Cerebellar nuclear complex (tissue), 1 donor: ENCODE measurements at regions not wholly inside any gene's neighbourhood (a gene's known extent, or its start where the extent isn't known, plus 50 kb on each side); places are given as distances from the start of the nearest gene placed in this dataset.

Experiments used
- DNase-seq, 2 experiments: peaks; one replicate each; lab custom pipeline; 2025; lab: John Stamatoyannopoulos, UW

- DNase-seq: no peak
Observed at GRCh38 chr5:96340357-96340756, 92.7 kb downstream of the PCSK1 start.

- DNase-seq: no peak
Observed at GRCh38 chr5:96339862-96340261, 93.2 kb downstream of the PCSK1 start.

DNA sequence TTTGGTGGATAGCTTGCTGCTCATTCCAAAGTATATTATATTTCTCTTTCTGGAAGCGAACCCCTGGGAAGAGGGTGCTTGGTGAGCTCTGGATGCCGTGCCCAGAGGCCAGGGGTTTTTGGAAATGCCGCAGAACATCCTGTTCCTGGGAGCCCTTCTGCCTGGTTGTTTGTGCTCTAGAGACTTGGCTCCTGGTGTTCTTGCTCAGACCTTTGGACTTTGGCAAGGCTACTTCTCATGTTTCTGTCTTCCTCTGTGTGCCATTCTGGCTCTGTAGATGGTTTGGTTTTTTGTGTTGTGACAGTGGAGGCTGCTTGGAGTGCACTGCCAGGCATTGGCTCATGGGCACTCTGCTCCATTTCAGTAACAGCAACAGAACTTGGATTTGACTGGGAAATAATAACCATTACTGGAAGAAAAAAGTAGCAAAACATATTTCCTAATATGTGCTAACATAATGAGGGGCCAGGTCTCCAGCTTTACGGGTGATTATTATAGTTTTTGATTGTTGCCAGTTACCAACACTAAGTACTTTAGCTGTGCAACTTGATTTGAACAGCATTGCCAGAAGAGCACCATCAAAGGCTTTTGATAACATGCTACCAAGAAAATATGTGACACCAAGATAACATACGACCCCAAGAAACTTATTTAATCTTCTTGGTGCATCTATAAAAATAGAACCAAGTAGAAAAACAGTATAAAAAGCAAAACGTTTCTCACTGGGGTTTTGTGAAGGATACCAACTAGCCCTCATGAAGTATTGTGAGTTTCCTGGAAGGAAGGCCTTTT, 94.2 kb downstream of the PCSK1 start:
- no peak for DNase-seq

DNA sequence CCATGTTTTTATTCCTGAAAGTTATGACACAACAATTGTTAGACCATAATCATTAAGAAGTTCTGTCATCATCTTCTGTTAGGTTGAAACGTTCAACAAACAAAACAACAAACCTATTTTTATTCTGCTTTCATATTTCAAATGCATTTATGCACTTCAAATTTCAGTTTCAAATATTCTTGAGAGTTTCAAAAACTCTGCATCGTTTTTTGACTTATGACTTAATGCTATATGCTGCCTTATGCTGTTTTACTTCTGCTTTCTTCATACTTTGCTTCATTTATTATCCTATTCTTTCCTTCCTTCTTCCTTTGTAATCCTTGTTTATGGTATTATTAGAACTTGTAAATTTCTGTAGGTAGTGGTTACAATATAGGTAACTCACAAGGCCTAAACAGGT, 95.0 kb downstream of the PCSK1 start:
- DNase-seq: no peak

DNA sequence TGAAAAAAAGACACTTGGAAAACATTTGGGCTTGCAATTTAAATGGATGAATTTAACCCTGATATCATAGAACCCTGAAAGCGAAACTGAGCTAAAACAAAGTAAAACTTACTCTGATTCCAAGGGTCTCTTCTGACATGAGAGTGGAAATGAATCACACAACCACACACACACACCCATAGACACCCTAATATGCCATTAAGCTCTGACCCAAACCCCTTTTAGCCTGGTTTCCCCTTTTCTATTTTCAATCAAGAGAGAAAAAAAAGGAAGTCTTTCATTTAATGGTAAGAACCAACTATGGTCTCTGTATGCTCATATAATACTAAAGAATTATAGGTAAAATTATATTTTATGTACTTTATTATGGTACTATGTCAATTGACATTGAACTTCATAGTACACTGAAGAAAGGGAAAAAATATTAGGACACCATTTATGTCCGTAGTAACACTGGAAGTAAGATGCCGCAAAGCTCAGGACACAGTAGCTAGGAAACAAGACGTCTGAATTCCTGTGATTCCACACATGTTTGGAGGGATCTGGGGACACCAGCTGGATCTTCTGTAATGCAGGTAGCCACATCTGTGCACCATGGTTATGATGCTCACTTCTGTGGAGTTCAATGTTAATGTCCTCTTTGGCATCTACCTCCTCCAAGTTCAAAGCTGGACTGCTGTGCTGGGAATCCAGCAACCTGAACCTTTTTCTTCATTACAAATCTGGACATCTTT, 95.8 kb downstream of the PCSK1 start:
- DNase-seq: no peak

- peak in 1 of 2 experiments; percentile 47 for DNase-seq
Observed at GRCh38 chr5:96336351-96336985, 96.6 kb downstream of the PCSK1 start.

DNA sequence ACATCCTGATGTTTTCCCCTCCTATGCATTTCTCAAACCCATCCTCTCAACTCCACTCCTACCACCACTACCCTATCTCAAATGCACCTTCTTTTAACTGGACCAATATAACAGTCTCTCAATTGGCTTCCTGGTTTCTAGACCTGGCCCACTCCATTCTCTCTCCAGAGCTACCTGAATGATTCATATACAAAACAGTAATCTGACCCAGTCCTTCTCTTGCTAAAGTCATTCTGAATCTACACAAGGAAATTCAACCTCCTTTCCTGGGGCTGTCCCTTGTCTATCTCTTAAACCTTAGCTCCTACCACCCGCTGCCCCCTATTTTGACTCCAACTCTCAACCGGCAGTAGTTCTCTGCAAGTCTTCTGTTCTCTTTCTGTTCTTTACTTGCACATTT, 97.2 kb downstream of the PCSK1 start:
- DNase-seq: no peak

GRCh38 chr5:96333391-96333790, 99.7 kb downstream of the PCSK1 start:
- peak in 1 of 2 experiments; percentile 27 for DNase-seq

- peak in 1 of 2 experiments; percentile 18 for DNase-seq
Observed at GRCh38 chr5:96332535-96333366, 100.3 kb downstream of the PCSK1 start.

DNA sequence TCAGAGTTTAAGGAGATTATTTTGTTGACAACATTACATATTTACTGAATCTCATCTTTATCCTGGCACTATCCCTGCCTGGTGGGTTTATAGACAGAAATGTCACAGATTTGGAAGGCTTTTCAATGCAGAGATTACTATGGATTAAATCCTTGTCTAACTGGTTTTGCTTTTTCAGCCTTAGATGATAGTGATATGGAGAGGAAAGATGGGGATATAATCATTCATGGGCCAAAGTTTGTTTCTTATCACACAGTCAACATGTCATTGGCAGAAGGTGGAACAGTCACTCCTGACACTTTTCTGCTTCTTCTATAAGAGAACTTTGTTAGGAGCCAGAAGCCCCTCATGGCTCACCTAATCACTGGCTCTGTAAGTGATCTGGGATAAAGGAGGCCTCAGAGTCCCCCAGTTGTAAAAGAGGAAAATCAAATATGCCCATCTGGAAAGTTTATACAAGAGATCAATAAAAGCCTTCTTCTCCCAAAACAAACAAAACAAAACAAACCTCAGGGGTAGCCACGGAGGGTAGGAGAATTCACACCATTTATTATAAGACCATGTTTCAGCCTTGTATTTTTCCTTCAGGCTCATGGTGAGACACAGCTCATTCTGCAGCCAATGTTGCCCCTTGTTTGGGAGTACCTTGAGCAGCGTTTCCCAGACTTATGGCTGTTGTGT, 101.2 kb downstream of the PCSK1 start:
- no peak for DNase-seq

DNA sequence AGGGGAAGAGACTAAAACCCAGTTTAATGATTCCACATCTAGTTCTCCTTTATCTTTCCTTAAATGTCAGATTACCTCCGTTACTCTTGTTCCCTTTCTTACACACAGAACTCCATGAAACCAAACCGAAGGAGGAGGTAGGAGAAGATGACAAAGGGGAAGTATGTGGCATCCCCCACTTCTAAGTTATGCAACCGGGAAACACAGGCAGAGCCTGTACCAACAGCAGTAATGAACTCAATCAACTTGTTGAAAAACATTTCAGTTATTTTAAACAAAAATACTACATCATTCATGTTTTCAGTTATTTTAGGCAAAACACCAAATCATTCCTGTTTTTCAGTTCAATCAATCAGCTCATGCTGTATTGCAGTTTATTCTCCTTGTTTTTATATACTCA, 101.8 kb downstream of the PCSK1 start:
- no peak for DNase-seq

GRCh38 chr5:96330530-96331140, 102.4 kb downstream of the PCSK1 start:
- DNase-seq: no peak

GRCh38 chr5:96329886-96330529, 103.0 kb downstream of the PCSK1 start:
- DNase-seq: no peak

GRCh38 chr5:96329289-96329688, 103.8 kb downstream of the PCSK1 start:
- DNase-seq: no peak

- DNase-seq: no peak
Observed at GRCh38 chr5:96327722-96328121, 105.3 kb downstream of the PCSK1 start.

GRCh38 chr5:96326902-96327301, 106.1 kb downstream of the PCSK1 start:
- DNase-seq: no peak

DNA sequence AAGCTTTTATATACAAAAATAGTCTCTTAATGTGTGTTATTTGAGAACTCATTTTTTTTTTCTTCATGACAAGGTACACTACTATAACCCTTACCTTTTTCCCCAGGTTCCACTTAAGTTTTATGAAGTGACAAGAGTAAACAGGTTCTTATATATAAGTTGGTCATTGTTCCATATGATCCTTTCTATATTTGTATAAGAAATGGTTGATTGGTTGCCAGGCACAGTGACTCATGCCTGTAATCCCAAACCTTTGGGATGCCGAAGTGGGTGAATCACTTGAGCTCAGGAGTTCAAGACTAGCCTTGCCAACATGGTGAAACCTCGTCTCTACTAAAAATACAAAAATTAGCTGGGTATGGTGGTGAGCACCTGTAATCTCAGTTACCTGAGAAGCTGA, 108.3 kb downstream of the PCSK1 start:
- DNase-seq: no peak

GRCh38 chr5:96322865-96323264, 110.2 kb downstream of the PCSK1 start:
- no peak for DNase-seq

DNA sequence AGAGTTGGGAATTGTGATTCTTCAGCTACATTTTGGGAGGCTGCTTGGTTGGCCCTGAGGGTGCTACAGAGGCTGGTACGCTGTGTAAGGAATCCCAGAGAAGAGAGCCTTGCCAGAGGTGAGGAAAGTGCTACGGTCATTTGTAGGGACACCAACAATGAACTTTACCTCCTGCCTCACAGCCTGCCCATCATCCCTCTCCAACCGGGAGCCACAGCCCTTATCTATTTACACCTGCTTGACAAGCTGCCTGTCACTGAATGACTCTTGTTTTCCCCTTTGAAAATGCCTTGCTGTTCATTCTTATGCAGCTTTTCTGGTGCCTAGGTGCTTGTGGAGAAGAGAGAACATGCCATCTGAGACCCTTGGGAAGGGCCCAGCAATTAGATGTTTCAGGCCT, 110.8 kb downstream of the PCSK1 start:
- DNase-seq: no peak

- DNase-seq: no peak
Observed at GRCh38 chr5:96321345-96321744, 111.7 kb downstream of the PCSK1 start.

DNA sequence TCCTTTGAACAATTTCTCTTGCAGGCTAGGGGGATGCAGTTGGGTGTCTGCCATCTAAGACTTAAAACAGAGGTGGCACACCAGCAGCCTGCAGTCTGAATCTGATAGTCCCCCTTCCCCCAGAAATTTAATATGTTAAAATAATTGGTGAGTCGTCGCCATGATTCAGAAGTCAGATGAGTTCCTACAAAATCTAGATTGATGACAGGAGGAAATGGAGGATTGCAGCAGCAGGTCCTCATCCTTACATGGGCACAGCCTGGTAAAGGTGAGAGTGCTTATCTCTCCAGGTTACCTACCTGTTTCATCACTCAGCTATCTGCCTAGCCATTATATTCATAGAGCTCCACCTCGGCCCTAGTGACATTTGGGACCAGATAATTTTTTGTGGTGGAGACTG, 112.3 kb downstream of the PCSK1 start:
- DNase-seq: no peak
